OCI-LY1 (cell line): ENCODE measurements at regions not wholly inside any gene's neighbourhood (a gene's known extent, or its start where the extent isn't known, plus 50 kb on each side); places are given as distances from the start of the nearest gene placed in this dataset.

Experiments
- H2AFZ ChIP-seq: fragments of 200-600 bp; sonication (generic), shearing (Covaris generic); 2 replicates; pipeline ENCODE4 v1.6.0; 2014; ENCODE audit warnings: antibody characterized with exemption, mild to moderate bottlenecking, low read length
- H3F3A ChIP-seq: fragments of 200-600 bp; sonication (generic), shearing (Covaris generic); 2 replicates; pipeline ENCODE4 v1.6.0; 2014; ENCODE audit warnings: mild to moderate bottlenecking, antibody characterized with exemption, low read length, moderate library complexity; ENCODE audit not compliant: insufficient read depth
- H3K27ac ChIP-seq: fragments of 200-600 bp; sonication (generic); 2 replicates; pipeline ENCODE4 v1.5.1; 2014; ENCODE audit warnings: low read length, mixed run types, mild to moderate bottlenecking, low read depth; ENCODE audit not compliant: poor library complexity, severe bottlenecking
- H3K27me3 ChIP-seq: fragments of 200-600 bp; sonication (generic); 2 replicates; pipeline ENCODE4 v1.6.0; 2014; ENCODE audit warnings: antibody characterized with exemption, mild to moderate bottlenecking, low read length, moderate library complexity; ENCODE audit not compliant: insufficient read depth
- H3K36me3 ChIP-seq: fragments of 200-600 bp; sonication (generic); 2 replicates; pipeline ENCODE4 v1.6.1; 2014; ENCODE audit warnings: mild to moderate bottlenecking, antibody characterized with exemption, low read length, moderate library complexity, mixed read lengths; ENCODE audit not compliant: insufficient read depth
- H3K4me1 ChIP-seq: fragments of 200-600 bp; sonication (generic); 2 replicates; pipeline ENCODE4 v1.5.1; 2014; ENCODE audit warnings: mild to moderate bottlenecking, low read length, moderate library complexity; ENCODE audit not compliant: insufficient read depth, severe bottlenecking
- H3K4me2 ChIP-seq: fragments of 200-600 bp; sonication (generic), shearing (Covaris generic); 2 replicates; pipeline ENCODE4 v1.6.1; 2014; ENCODE audit warnings: low read length
- H3K4me3 ChIP-seq: fragments of 200-600 bp; sonication (generic); 2 replicates; pipeline ENCODE4 v1.5.1; 2014; ENCODE audit warnings: low read length, low read depth, mild to moderate bottlenecking, mixed read lengths; ENCODE audit not compliant: poor library complexity, severe bottlenecking
- H3K79me2 ChIP-seq: fragments of 200-600 bp; shearing (Covaris generic); 2 replicates; pipeline ENCODE4 v1.6.1; 2016; ENCODE audit warnings: mixed run types, low read length, mixed read lengths; ENCODE audit not compliant: insufficient read depth
- H3K9ac ChIP-seq: fragments of 200-600 bp; sonication (generic), shearing (Covaris generic); 2 replicates; pipeline ENCODE4 v1.6.1; 2014; ENCODE audit warnings: mild to moderate bottlenecking, low read length, mixed read lengths
- H3K9me2 ChIP-seq: fragments of 200-600 bp; sonication (generic), shearing (Covaris generic); 2 replicates; pipeline ENCODE4 v1.6.1; 2014; ENCODE audit warnings: low read depth, mild to moderate bottlenecking, low read length, mixed read lengths
- H3K9me3 ChIP-seq: fragments of 200-600 bp; shearing (Covaris generic); 2 replicates; pipeline ENCODE4 v1.6.1; 2014; ENCODE audit warnings: low read length, mixed read lengths
- H4K20me1 ChIP-seq: fragments of 200-600 bp; sonication (generic), shearing (Covaris generic); 2 replicates; pipeline ENCODE4 v1.6.0; 2016; ENCODE audit warnings: mild to moderate bottlenecking, low read length; ENCODE audit not compliant: insufficient read depth
- CTCF ChIP-seq: fragments of 200-600 bp; sonication (generic), shearing (Covaris generic); IDR thresholded peaks from 2 replicates; pipeline ENCODE4 v1.5.1; 2017; ENCODE audit warnings: mild to moderate bottlenecking, antibody characterized with exemption, low read length, moderate library complexity, mixed read lengths
- EZH2 ChIP-seq: fragments of 200-600 bp; sonication (generic), shearing (Covaris generic); IDR thresholded peaks from 2 replicates; pipeline ENCODE4 v1.8.0; 2017; ENCODE audit warnings: borderline replicate concordance, mixed run types, mild to moderate bottlenecking, antibody characterized with exemption, low read length, moderate library complexity, mixed read lengths

GRCh38 chr12:19779395-19780056, 340.2 kb downstream of the AEBP2 start:
- Histone ChIP-seq H3K9me3 (no peaks in the 10 kb centered on the region), H3K4me2 (no peak overlapping the region), H2AFZ (no peak overlapping the region), H3K4me3 (no peak overlapping the region), H3K36me3 (no peaks in the 10 kb centered on the region), H3K9me2 (no peaks in the 10 kb centered on the region), H3K27ac (no peak overlapping the region), H3K79me2 (no peaks in the 10 kb centered on the region), H3F3A (no peaks in the 10 kb centered on the region), H3K9ac (no peak overlapping the region), H4K20me1 (no peaks in the 10 kb centered on the region), H3K4me1 (no peaks in the 10 kb centered on the region), H3K27me3 (no peaks in the 10 kb centered on the region)
- TF ChIP-seq CTCF (no peak), EZH2 (no peak)

- no peak overlapping the region for H3K4me3 ChIP-seq
- TF ChIP-seq EZH2 (no peak), CTCF (no peak)
- no peaks in the 10 kb centered on the region for H3F3A ChIP-seq
- H3K9me2 ChIP-seq, result no peaks in the 10 kb centered on the region
- no peaks in the 10 kb centered on the region for H3K9me3 ChIP-seq
- H3K9ac ChIP-seq, result no peak overlapping the region
- no peak overlapping the region for H3K4me2 ChIP-seq
- no peaks in the 10 kb centered on the region for H4K20me1 ChIP-seq
- H3K36me3 ChIP-seq, result no peaks in the 10 kb centered on the region
- H3K79me2 ChIP-seq, result no peaks in the 10 kb centered on the region
- H3K27me3 ChIP-seq, result no peaks in the 10 kb centered on the region
- no peaks in the 10 kb centered on the region for H3K4me1 ChIP-seq
- H3K27ac ChIP-seq, result no peak overlapping the region
- no peak overlapping the region for H2AFZ ChIP-seq
These were observed 341.2 kb downstream of the AEBP2 start for GRCh38 chr12:19780460-19780859.

- H3K36me3 ChIP-seq, result no peaks in the 10 kb centered on the region
- H3K4me1 ChIP-seq, result no peaks in the 10 kb centered on the region
- no peaks in the 10 kb centered on the region for H3K9me3 ChIP-seq
- H3K9me2 ChIP-seq, result no peaks in the 10 kb centered on the region; the same call in 1 of the 2 replicates
- TF ChIP-seq CTCF (no peak), EZH2 (no peak)
- no peak overlapping the region for H3K4me2 ChIP-seq
- no peak overlapping the region for H3K27ac ChIP-seq
- H3K79me2 ChIP-seq, result no peaks in the 10 kb centered on the region
- no peaks in the 10 kb centered on the region for H4K20me1 ChIP-seq
- H3F3A ChIP-seq, result no peaks in the 10 kb centered on the region
- H3K27me3 ChIP-seq, result no peaks in the 10 kb centered on the region
- H3K9ac ChIP-seq, result no peak overlapping the region
- no peak overlapping the region for H2AFZ ChIP-seq
- H3K4me3 ChIP-seq, result no peak overlapping the region
These were observed 344.5 kb downstream of the AEBP2 start for GRCh38 chr12:19783547-19784444.
